NCI-H524 treated with DMSO at 0.1 percent for 48 hours (cell line): ENCODE measurements at regions not wholly inside any gene's neighbourhood (a gene's known extent, or its start where the extent isn't known, plus 50 kb on each side); places are given as distances from the start of the nearest gene placed in this dataset.

Experiments used
- DNase-seq: peaks from one replicate; lab custom pipeline; 2025; lab: John Stamatoyannopoulos, UW

DNA sequence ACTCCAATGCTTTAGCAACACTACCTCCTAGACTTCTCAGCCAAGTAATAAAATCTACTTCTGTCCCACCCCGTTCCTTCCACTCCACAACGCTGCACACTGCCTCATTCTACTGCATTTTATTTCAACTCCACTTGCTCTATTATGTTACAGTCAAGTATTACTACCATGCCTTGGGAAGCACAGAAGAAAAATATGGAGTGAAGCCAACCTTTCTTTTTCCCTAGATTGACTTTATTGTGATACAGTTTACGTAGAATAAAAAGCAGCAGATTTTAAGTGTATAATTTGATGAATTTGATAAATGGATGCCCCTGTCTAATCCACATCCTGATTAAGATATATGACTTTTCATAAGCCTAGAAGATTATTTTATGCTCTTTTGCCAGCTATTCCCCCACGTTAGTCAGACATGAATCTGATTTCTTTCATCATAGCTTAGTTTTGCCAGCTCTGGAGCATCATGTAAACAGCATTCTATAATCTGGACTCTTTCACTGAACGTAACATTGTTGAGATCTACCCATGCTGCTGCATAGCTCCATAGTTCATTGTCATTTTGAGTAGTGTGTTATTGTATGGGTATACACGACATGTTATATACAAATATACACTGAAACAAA is 676.8 kb upstream of the RAB6C start:
- no peak for DNase-seq

DNA sequence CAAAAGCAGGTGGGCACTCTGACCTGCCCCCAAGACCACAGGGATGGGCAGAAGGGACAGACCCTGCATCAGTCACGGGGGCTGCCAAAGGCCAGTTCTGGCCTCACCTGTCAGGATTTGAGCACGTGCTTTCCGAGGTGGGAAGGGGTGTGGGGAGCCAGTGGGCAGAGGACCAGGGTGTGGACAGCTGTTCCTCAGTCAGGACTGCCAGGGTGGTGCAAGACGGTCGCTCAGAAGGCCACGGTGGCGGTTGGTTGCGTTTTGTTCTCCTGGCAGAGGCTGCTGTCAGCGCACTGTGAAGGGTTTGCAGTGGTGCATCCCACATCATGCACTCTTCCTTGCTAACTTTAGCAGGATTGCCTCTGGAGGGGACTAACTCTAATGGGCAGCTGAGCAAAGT is 665.3 kb upstream of the RAB6C start:
- no peak for DNase-seq

DNA sequence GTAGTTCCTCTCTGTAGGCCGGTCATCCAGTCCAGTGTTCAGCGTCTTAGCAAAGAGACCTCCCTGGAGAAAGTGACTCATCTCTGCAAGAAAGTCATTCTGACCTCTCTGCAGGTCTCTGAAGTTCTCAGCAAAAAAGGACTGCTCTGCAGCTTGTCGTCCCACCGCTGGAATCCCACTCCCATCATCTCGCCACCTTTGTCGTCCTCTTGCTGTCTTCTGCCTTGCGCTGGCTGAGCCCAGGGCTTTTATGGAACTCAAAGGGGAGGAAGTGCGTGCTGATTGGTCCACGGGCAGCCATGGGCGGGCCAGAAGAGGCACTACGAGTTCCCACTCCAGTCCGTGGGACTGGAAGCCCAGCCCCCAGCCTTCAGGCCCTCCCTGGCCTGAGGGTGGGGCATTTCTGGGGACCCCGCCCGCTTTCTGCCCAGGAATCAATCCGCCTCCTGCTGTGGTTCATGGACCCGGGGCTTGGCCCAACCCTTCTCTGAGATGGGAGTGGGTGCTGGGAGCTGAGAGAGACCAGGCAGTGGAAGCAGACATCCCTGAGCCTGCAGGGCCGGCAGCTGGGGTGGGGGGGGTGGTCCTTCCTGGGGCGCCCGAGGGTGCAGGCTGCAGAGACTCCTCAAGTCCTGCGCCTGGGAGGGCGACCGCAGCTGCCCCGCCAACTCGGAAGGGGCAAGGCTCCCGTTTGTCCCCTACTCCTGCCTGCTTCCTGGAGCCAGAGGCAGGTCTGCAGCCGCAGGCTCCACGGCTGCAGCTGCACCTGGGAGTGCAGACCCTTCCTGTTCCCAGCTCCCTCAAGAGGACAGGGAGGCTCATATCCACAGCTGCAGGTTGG is 660.7 kb upstream of the RAB6C start:
- DNase-seq, result no peak

DNA sequence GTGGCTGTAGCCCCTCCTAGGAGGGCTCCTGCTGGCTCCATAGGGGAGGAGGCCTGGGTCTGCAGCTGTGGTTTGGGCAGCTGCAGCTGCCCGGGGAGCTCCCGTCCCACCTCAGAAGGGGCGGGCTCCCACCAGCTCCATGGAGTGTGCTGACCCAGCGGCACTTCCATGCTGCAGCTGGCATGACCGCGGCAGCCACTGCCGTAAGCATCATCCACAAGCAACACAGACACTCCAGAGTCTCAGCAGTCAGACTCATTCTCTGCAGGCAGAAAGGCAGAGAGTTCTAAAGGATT is 660.1 kb upstream of the RAB6C start:
- DNase-seq, result no peak

DNA sequence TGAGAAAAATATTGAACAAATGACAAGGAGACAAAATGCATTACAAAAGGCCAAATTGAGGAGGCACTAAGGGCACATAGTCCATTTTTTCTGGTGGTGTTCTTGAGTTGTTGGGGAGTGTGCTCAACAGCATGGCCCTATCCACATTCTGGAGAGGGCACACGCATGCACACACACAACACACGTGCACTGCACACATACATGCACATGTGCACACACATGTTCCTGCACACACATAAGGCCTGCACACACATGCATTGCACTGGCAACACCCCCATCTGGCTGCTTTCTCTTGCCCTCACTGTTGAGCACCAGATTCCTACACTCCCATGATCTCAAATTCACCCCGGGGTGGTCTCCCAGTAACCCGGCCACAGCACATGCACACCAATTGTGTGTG is 659.2 kb upstream of the RAB6C start:
- no peak for DNase-seq

DNA sequence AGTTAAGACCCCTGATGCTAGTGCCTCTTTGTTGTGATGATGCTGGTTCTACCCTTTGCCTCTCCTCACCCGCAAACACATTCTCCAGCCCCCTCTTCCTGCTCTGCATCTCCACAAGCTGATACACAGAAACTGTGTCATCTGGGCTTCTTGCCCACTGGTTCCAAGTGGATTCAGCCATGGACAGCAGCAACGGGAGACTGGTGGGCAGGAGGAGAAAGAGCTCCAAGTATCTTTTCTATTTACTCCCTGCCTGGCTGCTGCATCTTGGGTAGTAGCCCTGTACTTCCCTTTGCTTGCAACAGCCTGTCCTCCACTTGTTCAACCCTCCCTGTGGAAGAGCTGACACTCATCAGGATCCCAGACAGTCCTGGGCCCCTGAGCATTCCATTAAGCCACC is 655.1 kb upstream of the RAB6C start:
- no peak for DNase-seq

DNA sequence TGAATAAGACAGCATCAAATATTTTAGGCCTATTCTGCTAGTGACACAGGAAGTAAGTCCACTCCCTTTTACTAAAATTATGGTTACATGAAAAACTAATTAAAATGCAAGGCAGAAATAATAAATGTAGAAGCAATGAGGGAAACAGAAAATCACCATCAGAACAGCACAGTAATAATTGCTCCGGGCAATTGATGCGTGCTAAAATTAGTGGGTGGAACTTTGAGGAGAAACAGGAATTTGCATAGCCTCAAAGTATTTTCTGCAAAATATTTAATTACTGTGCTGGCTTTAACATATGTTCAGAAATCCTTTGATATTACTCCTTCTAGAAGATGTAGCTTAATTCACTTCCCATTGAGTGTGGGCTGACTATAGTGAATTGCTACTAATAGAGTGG is 654.3 kb upstream of the RAB6C start:
- no peak for DNase-seq

DNA sequence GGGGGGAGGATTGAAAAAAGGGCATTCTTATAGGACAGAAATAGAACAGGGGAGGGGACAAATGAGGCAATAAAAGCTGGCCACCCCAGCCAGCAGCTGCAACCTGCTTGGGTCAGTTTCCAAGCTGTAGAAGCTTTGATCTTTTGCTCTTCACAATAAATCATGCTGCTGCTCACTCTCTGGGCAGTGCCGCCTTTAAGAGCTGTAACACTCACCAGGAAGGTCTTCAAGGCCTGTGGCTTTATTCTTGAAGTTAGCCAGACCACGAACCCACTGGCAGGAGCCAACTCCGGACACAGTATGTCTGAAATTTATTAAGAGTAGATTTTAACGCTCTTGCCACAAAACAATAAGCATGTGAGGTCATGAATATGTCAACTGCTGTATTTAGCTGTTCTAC is 649.9 kb upstream of the RAB6C start:
- DNase-seq, result no peak

DNA sequence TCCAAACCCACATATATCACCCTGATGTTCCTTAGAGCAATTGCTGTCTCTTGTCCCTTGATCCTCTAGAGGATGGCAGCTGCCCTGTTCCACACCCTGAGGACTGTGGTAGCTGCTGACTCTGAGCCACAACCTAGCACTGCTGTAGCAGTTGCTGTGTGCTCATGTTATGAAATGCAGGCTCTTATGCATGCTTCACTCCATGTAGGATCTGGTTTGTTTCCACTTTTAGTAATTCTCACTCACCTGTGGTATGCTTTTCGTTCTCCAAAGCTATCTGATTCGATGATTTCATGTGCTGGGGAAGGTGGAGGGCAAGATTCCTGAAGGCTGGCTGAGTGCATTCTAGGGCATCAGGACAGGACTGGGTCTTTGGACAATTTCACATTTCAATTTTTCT is 649.0 kb upstream of the RAB6C start:
- no peak for DNase-seq

DNA sequence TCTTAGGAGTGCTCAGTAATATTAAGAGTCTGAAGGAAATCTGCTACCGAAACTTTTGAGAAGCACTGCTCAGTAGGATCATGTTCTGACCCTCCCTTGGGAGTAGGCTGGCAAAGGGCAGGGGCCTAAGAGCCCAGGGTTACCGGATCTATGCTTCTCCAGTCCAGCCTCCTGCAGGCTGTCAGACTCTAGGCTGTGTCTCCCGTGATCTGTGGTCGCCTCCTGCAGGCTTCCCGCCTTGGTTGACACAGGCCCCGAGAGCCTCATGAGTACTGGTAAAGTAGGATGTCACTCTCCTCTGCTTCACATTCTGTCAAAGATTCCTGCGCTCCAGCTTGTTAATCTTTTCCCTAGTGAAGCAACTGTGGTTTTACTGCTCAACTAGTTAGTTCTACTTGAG is 647.8 kb upstream of the RAB6C start:
- DNase-seq, result no peak

DNA sequence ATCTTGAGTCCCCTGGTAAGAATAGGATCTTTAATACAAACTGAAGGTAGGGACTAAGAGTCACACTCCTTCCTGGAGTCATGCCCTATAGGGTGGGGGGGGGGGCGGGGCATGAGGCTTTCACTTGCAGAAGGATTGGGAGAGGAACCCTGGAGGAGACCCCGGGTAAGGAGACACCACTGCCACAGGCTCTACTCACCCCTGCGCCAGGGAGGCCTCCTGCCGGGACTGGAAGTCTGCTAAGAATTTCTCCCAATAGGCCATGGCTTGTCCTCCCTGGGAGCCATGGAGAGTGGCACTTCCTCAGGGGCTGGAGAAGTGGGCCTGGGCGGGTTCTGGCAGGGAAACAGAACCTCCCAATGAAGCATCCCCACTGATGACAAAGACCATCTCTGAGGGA is 645.3 kb upstream of the RAB6C start:
- DNase-seq, result no peak

DNA sequence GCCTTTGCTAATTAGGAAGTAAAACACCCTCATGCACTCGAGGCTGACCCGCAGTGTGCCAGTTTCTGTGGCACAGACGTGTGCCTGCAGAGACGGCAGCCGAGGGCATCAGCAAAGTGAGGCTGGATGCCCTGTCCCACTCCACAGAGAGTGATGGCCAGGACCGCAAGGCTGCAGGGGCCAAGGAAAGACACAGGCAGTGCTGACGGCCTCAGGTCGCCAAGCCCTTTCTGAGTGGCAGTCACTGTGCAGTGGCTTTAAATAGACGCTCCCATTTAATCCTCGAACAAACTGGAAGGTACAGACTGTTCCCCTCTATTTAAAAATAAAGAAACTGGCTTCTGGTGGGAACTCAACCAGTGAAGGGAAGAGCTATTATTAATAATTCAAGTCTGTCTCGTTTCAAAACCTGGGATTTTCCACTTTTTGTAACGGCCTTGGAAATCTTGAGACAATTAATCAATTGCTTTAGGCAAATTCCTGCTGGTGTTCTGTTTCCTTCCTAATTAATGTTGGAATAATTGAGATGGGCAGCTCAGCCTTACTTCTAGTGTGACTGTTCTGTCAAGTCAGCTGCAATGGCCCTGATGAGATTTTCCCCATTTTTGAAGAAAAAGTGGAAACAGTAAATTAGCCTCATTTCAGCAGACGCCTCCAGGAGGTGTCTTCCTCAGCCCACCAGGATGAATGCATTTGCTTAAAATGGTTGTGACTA is 644.6 kb upstream of the RAB6C start:
- DNase-seq, result no peak

DNA sequence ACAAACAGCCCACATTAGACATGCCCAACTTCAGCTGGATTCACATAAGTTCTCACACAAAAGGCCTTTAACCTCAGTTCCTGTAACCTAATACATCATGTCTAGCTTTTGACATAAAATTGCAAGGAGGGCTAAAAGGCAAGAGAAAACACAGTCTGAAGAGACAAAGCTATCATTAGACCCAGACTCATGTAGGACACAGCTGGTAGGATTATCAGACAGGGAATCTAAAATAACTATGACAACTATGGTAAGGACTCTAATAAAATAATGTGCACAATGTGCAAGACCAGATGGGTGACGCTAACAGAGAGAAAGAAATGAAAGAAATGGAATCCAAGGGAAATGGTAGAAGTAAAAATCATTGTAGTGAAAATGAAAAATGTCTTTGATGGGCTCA is 643.2 kb upstream of the RAB6C start:
- DNase-seq, result no peak

DNA sequence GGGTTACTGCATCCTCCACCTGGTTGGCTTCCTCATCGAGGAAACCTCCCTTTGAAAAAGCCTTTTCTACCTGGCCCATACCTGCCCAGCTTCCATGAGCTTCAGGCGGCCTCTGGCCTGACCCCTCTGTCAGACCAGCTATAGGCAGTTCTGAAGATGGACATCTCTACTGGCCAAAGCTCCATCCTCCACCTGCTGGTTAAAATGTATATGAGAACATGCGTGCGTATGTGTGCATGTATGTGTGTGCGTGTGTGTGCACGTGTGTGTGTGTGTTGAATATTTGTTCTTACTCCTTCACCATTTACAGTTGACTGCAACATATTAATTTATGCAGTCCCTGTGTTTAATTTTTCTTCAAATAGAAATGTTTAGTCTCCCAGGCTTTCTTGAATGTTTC is 642.4 kb upstream of the RAB6C start:
- no peak for DNase-seq

DNA sequence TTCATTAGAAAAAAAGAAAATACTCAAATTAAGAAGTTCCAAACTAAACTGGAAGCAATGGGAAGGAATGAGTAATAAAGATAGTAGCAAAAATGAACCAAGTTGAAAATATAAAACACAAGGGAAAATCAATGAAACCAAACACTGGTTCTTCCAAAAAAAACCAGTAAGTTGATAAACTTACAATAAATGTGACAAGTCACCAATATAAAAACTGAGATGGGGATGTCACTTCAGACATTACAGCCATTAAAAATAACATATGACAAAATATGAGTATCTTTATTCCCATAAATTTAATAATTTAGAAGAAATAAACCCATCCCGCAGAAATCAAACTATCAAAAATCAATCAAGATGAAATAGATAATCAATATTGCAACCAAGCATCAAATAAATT is 633.9 kb upstream of the RAB6C start:
- no peak for DNase-seq

DNA sequence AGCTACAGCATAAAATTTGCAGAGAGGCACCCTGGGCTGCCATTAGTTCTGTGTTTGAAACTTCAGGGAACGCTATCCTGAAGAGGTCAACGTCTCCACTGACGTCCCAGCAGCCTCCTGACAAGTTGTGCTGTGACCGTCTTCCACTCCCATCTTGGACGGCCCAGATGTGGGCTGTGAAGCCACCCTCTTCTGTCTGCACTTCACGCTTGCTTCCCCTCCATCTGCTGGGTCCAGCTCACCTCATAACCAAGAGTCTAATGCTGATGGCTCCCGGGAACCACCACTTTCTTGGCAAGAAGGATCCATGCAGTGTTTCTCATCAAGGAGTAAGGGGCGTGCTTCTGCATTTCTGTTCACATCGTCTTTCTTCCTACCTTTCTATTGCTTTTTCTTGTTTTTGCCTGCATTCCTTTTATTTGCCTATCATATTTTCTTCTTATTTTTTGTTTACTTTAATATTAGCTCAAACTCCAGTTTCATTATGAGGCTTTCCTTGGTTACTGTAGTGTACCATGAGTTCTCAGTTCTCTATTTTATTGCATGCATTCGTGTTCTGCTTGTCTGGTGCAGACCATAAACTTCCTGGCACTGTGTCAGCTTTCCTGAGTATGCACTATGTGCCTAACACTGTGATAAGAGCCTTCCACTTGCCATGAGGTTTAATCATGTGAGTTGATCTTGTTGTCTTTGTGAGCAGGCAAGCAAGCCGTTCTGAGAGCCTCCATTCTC is 631.8 kb upstream of the RAB6C start:
- no peak for DNase-seq

DNA sequence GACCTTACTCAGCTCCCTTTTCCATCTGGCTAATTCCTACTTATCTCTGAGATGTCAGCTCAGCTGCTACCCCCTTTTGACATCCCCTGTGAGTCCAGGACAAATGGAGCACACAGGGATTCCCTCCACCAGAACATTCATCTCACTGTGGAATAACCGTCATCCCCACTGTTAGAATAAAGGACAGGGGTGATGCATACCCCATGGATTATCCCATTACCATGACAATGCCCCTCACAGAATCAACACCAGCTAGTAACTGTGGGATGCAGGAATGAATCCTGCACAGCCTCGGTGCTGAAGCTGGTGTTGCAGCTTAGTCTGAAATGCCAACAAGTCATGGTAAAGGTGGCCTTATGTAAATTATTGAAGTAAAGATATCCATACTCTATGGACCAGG is 624.8 kb upstream of the RAB6C start:
- no peak for DNase-seq

DNA sequence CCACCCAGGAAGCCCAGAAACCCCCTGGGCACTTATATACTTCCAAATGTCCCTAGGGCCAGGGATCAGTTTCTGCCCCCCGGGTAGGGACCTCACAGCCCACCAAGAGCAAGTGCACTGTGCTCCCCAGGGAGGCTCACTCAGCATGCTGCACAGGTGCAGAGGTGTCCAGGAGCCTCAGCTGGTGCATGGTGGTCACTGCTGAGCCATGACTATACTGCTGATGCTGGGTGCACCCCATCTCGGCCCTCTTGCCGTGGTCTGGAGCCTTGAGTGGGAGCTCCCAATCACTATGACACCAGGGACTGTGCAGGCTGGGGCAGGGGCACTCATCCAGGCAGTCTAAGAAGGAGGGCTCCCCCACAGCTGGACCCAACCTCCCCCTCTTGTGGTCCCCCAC is 617.8 kb upstream of the RAB6C start:
- DNase-seq, result no peak

DNA sequence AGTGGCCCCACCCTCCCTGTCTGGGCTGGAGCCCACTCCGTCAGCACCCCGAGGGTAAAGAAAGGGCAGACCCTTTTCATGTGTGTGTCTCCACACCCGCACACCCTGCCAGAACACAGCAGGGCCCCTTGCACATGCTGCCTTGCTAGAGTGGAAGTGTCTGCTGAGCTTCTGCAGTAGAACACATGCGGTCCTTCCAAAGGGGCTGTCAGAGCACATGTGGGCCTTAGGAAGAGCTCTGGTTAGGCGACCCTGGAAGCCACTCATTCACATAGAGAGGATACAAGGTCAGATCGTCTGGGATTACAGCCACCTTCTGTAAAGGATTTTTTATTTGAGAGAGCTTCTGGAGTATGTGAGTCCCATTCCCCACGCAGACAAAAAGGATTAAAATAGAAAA is 613.2 kb upstream of the RAB6C start:
- DNase-seq, result no peak

DNA sequence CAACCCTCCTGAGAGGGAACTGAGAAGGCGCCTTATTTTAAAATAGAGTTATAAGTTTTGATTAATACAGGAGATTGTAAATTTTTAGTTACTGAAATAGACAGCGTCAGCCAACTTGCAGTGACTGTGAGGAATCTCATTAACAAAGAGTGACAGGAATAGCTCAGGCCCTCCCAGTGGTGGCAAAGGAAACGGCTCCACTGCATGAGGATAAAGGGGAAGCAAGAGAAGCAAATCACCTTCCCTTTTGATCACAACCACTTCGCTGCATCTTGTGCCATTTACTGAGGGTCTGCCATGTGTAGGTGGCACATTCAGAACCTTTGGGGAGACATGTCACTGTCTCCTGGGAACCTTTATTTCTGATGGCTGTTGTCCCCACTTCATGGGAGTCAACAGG is 612.4 kb upstream of the RAB6C start:
- DNase-seq, result no peak

DNA sequence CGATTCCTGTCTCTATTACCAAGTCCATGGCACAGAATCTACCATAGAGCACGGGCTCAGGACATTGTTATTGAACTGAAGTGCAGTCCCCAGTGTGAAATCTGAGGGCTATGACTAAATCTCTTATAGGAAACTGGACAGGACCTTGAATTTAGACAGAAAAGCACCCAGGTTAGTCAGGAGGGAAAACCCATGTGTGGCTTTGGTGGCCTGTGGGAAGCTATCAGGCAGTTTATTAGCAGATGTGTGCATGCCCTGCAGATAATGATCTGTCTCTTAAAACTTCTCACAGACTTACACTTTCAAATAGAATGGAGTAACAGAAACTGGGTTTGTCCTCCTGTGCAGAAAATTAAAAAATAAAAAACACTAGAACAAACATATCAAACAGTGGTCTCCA is 610.0 kb upstream of the RAB6C start:
- DNase-seq, result no peak

DNA sequence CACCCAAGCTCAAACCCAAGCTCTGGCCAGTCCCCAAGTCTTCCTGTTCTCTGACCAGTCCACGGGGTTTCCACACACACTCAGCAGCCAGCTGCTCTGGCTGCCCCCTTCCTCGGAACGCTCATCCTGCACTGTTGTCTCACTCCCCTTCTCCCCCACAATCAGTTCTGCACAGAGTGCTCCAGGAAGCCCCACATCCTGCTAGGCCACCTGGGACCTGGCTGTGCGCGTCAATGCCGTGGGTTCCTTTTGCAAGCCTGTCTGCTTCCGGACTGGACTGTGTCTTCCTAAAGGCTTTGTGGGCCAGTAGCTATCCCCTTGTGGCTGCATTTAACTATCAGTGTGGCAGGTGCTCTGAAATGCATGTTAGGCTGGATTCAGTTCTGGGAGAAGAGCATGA is 605.0 kb upstream of the RAB6C start:
- DNase-seq, result no peak
